HPDE6-E6E7 (cell line): ENCODE measurements at regions not wholly inside any gene's neighbourhood (a gene's known extent, or its start where the extent isn't known, plus 50 kb on each side); places are given as distances from the start of the nearest gene placed in this dataset.

Experiments used
- DNase-seq: peaks from one replicate; pipeline ENCODE4 v3.0.0; 2011; ENCODE audit warnings: missing footprints; ENCODE audit errors: extremely low spot score

GRCh38 chr9:107542411-107543157 lies 53.0 kb upstream of the KLF4 start:
- no peak for DNase-seq

DNA sequence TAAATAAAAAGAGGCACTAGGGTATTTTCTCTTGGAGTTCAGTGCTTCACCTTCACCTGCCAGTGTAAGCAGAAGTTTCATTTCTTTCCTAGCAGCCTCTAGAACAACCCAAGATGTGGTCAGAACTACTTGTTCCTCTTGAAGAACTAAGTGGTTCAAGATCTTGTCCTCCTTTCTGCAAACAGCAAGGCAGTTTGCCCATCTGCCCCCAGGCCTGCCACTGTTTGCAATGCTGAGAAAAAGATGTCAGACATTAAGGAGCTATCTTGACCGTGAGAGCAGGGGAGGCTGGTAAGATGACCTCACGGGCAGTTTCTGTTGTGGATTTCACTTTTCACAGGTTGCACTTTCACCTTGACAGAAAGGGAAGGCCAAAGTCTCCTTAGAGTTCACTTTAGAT lies 52.0 kb upstream of the KLF4 start:
- no peak for DNase-seq

GRCh38 chr9:107540164-107540561 lies 50.6 kb upstream of the KLF4 start:
- no peak for DNase-seq

DNA sequence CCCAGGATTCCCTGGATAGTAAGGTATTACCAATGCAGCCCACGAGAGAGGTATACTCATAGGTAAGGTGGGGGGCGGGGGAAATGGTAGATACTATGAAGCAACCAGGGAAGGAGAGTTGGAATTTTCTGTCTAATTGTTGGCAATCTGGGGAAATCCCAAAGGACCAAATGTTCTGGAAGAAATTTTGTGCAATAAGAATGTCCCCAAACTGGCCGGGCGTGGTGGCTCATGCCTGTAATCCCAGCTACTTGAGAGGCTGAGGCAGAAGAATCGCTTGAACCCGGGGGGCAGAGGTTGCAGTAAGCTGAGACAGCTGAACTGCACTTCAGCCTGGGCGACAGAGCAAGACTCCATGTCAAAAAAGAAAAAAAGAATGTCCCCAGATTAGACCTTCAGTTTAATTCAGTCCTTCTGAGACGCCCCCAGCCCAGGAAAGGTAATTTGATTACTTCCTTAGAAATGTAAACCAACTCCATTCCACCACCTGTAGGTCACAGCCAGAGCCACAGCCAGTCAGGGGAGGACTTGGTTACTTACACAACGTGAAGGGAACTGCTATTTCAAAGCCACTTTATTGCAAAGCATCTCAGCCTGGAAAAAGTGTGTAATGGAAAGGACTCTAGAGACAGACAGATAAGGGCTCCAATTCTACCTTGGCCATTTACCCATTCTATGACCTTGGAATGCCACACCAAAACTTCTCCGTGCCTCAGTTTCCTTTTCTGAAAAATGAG lies 50.0 kb upstream of the KLF4 start:
- no peak for DNase-seq
